Fibroblast of skin of abdomen (primary cell): ENCODE measurements at regions not wholly inside any gene's neighbourhood (a gene's known extent, or its start where the extent isn't known, plus 50 kb on each side); places are given as distances from the start of the nearest gene placed in this dataset.
"Not testable (repeated sequence)": the region's sequence is repeated elsewhere in the genome, so short reads cannot be mapped to it uniquely, and the experiment has no call there.

ENCODE experiments used
- DNase-seq: peaks from one replicate; pipeline ENCODE4 v3.0.0-alpha.2; 2013

GRCh38 chr2:138066139-138066806 lies 102.0 kb downstream of the HNMT start:
- DNase-seq: no peak

DNA sequence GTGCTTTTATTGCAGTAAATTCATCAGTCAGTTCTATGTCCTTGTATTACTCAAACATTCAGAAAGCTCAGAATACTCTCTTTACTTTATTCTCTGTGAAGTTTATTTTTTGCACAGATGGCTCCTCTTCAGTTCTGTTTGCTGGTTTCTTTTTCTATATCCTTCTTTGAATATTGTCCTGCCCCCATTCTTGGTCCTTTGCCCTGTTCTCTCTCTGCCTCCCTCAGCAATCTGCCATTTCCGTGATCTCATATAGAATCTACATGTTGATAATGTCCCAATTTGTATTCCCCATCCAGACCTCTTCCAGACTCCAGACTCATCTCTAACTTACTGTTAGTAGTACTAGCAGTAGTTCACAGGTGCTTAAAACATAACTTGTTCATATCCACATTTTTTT lies 102.6 kb downstream of the HNMT start:
- DNase-seq: no peak

DNA sequence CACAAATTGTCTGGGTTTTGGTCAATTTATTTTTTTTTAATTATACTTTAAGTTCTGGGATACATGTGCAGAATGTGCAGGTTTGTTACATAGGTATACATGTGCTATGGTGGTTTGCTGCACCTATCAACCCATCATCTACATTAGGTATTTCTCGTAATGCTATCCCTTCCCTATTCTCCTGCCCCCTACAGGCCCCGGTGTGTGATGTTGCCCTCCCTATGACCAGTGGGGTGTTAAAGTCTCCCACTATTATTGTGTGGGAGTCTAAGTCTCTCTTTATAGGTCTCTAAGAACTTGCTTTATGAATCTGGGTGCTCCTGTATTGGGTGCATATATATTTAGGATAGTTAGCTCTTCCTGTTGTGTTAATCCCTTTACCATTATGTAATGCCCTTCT lies 104.4 kb downstream of the HNMT start:
- DNase-seq: not testable (repeated sequence)

DNA sequence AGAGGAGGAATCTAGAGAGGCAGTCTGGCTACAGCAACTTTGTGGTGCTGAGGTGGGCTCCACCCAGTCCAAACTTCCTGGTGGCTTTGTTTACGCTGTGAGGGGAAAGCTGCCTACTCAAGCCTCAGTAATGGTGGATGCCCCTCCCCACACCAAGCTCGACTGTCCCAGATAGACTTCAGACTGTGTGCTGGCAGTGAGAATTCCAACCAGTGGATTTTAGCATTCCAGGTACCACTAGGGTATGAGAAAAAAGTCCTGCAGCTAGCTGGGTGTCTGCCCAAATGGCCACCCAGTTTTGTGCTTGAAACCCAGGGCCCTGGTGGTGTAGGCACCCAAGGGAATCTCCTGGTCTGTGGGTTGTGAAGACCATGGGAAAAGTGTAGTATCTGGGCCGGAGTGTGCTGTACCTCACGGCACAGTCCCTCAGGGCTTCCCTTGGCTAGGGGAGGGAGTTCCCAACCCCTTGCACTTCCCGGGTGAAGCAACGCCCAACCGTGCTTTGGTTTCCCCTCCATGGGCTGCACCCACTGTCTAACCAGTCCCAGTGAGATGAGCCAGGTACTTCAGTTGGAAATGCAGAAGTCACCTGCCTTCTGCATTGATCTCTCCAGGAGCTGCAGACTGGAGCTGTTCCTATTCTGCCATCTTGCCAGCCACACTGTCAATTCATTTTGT lies 106.9 kb downstream of the HNMT start:
- DNase-seq: not testable (repeated sequence)

DNA sequence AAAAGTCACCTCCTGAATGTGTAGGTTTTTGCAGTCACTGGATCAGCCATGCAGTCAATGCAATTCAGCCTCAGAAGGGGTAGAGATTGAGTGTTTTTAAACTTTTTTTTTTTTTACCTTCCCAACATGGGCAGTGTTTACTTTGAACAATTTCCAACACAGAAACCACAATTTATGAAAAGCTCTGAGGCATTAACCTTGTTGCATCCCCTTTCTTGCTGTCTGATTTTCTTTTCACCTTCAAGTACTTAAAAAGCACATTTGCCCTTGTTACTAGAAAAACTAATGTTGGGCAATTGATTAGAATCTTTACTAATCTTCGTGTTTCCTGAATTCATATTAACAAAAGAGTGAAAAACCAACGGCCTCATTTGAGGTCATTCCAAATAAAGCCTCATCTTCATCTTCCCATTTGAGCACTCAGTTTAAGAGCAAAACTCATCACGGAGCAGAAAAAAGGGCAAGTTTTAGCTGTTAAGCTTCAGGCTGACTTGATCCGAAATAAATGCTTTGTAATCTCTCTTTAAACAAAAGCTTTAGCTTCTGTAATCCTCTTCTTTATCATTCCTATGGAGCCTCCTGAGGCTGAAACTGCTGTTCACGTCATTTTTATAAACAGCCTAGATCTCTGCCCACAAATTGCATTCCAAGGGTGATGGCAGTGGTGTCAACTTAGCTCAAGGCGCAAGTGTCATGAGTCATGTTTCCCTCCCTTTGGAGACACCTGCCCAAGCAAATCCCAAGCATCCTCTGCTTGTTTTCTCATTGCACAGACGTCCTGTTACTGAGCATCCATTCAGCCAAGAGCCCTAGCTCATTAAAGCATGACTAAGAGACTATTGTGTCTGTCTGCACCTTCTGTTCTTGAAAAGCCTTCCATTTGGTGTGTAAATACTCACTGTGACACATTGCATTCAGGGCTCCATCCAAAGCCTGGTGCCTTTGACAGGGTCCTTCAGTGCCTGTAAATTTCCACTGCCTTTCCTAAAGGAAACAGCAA lies 107.7 kb downstream of the HNMT start:
- no peak for DNase-seq

DNA sequence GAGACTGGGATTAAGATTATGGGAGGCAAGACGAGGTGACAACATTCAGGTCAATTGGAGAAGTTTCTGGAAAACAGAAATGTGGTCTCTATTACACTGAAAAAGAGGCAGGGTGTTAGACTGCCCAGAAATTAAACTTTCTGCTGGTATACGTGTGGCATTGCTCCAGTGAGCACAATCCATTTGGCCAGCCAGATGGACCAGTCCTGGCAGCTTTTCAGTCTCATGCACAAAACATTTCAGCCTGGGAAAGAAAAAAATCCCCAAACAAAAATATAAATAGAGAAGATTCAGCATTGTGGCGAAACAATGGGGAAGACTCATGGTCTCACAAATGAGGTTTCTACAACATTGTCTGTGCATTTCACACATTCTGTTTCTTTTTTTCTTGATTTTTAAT lies 113.9 kb downstream of the HNMT start:
- no peak for DNase-seq

DNA sequence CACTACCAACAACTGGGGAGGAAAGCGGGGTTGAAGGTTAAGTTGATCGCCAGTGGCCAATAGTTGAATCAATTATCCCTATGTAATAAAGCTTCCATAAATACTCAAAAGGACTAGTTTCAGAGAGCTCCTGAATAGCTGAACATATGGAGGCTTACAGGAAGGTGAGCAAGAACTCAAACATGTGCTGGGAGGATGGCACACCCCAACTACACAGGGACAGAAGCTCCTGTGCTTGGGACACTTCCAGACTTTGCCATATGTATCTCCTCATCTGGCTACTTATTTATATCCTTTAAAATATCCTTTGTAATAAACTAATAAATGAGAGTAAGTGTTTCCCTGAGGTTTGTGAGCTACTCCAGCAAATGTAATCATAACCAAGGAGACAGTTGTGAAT lies 115.7 kb downstream of the HNMT start:
- no peak for DNase-seq

DNA sequence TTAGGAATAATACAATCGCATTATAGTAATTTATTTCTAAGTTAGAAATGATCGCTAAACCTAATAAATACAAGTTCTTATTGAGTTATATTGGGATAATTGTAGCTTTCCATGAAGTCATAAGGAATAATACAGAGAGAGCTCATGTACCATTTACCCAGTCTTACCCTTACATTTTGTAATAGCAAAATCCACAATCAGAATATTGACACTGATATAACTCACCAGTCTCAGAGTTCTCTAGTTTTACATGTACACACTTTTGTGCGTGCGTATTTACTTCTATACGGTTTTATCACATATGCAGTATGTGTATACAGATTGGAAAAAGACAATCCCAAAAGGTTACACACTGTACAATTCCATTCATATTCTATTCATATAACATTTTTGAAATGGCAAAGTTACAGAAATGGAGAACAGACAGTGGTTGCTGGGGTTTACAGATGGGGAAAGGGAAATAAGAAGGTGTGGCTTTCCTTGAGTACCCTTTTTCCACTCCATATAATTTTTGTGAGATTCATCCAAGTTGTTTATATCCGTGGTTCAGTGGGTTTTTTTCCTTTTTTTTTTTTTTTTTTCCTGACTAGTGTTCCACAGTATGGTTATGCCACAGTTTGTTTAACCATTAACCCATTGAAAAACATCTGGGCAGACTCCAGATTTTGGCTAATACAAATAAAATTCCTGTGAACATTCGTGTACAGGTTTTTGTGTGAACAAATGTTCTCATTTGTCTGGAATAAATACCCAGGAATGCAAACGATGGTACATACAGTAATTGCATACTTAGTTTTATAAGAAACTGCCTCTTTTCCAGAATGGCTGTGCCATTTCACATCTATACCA lies 117.2 kb downstream of the HNMT start:
- no peak for DNase-seq

GRCh38 chr2:138084206-138084605 lies 119.9 kb downstream of the HNMT start:
- no peak for DNase-seq

DNA sequence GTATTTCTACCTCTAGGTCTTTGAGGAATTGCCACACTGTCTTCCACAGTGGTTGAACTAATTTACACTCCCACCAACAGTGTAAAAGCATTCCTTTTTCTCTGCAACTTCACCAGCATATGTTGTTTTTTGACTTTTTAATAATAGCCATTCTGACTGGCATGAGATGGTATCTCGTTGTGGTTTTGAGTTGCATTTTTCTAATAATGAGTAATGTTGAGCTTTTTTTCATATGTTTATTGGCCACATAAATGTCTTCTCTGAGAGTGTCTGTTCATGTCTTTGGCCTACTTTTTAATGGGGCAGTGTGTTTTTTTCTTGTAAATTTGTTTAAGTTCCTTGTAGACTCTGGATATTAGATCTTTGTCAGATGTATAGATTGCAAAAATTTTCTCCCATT lies 121.2 kb downstream of the HNMT start:
- DNase-seq: peak; percentile 31

DNA sequence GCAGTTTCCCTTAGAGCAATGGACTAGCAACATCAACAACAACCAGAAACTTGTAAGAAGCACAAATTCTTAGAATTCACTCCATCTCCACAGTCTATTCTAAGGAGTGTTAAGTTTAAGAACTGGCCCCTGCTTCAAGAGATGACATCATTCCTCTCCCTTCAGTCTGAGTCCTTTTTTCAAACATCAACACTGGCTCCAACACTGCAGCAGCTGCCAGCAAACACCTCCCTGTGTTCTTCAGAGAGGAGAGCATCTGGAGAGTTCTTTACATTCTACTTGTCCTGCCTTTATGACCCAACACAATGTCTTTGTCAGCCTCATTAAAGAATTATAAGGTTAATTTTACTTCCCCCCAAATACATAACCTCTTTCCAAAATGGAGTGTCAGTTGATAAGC lies 122.3 kb downstream of the HNMT start:
- DNase-seq: peak; percentile 31

- DNase-seq: no peak
Measured at GRCh38 chr2:138087751-138088593, 123.7 kb downstream of the HNMT start.

- peak; percentile 55 for DNase-seq
Measured at GRCh38 chr2:138090330-138090729, 126.1 kb downstream of the HNMT start.

DNA sequence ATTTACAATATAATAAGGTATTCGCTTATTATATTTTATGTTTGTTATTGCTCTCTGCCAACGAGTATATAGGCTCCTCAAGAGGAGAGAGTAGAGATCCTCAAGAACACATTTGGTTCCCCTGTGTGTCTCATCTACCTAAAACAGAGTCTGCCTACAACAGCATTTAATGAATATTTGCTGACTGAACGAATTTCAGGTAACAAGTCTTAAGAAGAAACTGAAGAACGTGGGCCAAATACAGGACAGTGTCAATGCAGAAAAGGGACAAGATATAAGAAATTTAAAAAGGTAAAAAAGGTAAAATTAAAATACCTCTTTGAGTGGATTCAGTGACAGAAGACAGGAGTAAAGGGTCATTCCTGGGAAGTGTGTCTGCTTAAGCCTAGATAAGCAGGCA lies 129.2 kb downstream of the HNMT start:
- DNase-seq: no peak

- DNase-seq: no peak
Measured at GRCh38 chr2:138094031-138094430, 129.8 kb downstream of the HNMT start.

DNA sequence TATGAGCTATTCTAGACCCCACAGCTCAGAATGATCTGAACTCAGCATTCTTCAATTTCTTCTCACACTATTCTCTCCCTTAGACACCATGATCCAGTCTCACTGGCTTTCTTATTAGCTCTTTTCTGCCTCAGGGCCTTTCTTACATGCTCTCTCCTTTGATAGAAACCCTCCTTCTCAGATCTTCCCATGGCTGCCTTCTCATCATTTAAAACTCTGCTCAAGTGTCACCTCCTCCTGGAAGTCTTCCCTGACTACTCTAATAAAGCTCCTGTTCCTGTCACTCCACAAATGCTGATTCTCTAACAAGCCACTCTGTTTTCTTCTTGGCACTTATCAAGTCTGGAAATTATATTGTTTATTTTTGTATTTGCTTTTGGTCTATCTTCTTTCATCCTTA lies 131.1 kb downstream of the HNMT start:
- no peak for DNase-seq

- not testable (repeated sequence) for DNase-seq
Measured at GRCh38 chr2:138099288-138099687, 135.0 kb downstream of the HNMT start.

DNA sequence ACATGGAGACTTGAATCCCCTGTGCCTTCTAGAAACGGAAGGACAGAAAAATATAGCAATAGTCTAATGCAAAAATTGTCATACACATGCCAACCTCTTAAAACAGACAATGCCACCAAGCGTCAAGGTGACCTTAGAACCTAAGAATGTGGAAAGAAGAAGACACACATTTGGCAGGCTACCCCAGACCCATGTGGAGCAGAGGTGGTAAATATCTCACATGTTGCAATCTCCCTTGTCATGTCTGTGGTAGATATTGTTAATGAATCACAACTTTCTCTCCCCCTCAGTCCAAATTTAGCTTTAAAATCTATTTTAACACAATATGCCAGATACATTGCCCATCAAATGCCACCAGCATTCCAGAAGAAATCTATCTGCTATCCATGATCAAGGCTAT lies 137.4 kb downstream of the HNMT start:
- no peak for DNase-seq

DNA sequence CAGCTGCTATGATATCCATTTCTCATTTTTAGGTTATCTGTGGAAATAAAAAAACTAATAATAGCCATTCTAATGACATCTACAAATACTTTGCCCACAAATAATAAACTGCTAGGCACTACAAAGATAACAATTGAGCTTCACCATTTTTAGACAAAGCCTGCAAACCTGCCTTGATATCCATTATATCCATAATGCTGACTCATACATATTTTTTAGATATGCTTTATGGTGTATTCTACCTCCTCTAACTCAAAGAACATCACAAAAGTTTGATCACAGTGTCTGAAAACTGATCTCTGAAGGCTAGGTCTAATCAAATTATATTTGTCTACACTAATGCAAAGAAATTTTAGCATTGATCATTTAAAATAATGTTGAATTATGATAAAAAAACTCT lies 138.4 kb downstream of the HNMT start:
- DNase-seq: no peak

DNA sequence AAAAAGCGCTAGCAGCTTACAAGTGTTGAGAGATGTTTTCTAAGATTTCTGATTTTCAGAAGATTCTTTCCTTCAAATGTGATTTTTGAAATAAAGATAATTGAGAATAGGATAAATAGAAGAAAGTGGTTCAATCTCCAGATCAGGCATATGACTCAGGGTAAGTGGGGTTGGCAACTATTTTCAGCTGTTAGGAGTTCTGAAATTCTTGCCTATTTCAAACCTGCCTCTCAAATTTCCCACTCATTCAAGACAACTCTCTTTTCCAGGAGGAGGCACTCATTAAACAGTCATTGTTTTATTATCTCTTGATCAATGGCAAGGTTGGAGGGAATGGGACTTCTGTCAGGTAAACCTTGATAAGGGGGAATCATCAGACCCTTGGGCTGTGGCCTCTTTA lies 138.9 kb downstream of the HNMT start:
- no peak for DNase-seq

DNA sequence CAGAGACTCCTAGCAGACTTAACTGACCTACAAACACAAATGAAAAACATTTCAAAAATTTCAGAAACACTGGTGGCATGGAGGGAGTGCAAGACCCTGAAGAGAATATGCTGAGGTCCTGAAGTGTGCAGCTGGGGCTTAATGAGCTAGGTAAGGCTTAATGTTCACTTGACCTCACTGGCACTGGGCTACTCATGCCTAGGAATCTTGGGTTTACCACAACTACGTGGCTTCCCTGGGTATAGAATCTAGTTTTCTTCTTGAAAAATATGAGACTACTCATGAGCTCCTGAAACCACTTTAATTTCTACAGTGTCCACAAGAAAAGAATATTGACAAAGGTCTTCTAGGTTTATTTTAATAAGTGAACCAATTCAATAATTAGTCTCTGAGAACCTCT lies 139.8 kb downstream of the HNMT start:
- DNase-seq: no peak
